ENCODE measurements at regions not wholly inside any gene's neighbourhood (a gene's known extent, or its start where the extent isn't known, plus 50 kb on each side); places are given as distances from the start of the nearest gene placed in this dataset.

- Histone ChIP-seq H3K9me3 (no peaks in the 10 kb centered on the region), H3K36me3 (no peaks in the 10 kb centered on the region), H3K4me1 (peaks cover 6% of the 10 kb centered on the region; the same call in 1 of the 2 replicates), H3K27me3 (no peaks in the 10 kb centered on the region), H3K4me3 (ENCODE audit: low read depth, low read length) (no peak overlapping the region)
- DNase-seq: no peak
- TF ChIP-seq CTCF (IDR thresholded peaks at IDR 0.05; ENCODE audit: low read depth, low read length): no peak
Observed at GRCh38 chr1:232452736-232453440, 177.0 kb downstream of the SIPA1L2 start.

GRCh38 chr1:232452117-232452516 lies 177.8 kb downstream of the SIPA1L2 start:
- no peaks in the 10 kb centered on the region for H3K36me3 ChIP-seq
- DNase-seq: no peak
- TF ChIP-seq CTCF (IDR thresholded peaks at IDR 0.05; ENCODE audit: low read depth, low read length): no peak

GRCh38 chr1:232451506-232451905 lies 178.4 kb downstream of the SIPA1L2 start:
- Histone ChIP-seq H3K36me3 (no peaks in the 10 kb centered on the region), H3K4me1 (peaks cover 10% of the 10 kb centered on the region; the same call in 1 of the 2 replicates), H3K9me3 (no peaks in the 10 kb centered on the region), H3K27me3 (no peaks in the 10 kb centered on the region), H3K4me3 (ENCODE audit: low read depth, low read length) (no peak overlapping the region)
- no peak for DNase-seq
- TF ChIP-seq CTCF (IDR thresholded peaks at IDR 0.05; ENCODE audit: low read depth, low read length): no peak

More at GRCh38 chr1:232452117-232452516, 177.8 kb downstream of the SIPA1L2 start:
- Histone ChIP-seq H3K4me3 (ENCODE audit: low read depth, low read length) (no peak overlapping the region), H3K4me1 (peaks cover 10% of the 10 kb centered on the region; the same call in 1 of the 2 replicates), H3K27me3 (no peaks in the 10 kb centered on the region), H3K9me3 (no peaks in the 10 kb centered on the region)

- peaks cover 10% of the 10 kb centered on the region; the same call in 1 of the 2 replicates for H3K4me1 ChIP-seq
Observed at GRCh38 chr1:232450615-232451014, 179.3 kb downstream of the SIPA1L2 start.

GRCh38 chr1:232447125-232447524 lies 182.8 kb downstream of the SIPA1L2 start:
- H3K4me3 ChIP-seq (ENCODE audit: low read depth, low read length): no peak overlapping the region
- no peaks in the 10 kb centered on the region for H3K27me3 ChIP-seq
- H3K9me3 ChIP-seq: no peaks in the 10 kb centered on the region
- TF ChIP-seq CTCF (IDR thresholded peaks at IDR 0.05; ENCODE audit: low read depth, low read length): no peak
- peaks cover 13% of the 10 kb centered on the region; the same call in 1 of the 2 replicates for H3K4me1 ChIP-seq
- no peaks in the 10 kb centered on the region for H3K36me3 ChIP-seq
- no peak for DNase-seq

More at GRCh38 chr1:232450615-232451014, 179.3 kb downstream of the SIPA1L2 start:
- H3K27me3 ChIP-seq: no peaks in the 10 kb centered on the region
- no peak overlapping the region for H3K4me3 ChIP-seq (ENCODE audit: low read depth, low read length)
- TF ChIP-seq CTCF (IDR thresholded peaks at IDR 0.05; ENCODE audit: low read depth, low read length): no peak
- H3K36me3 ChIP-seq: no peaks in the 10 kb centered on the region
- no peak for DNase-seq
- no peaks in the 10 kb centered on the region for H3K9me3 ChIP-seq
